ENCODE measurements at regions not wholly inside any gene's neighbourhood (a gene's known extent, or its start where the extent isn't known, plus 50 kb on each side); places are given as distances from the start of the nearest gene placed in this dataset.

GRCh38 chr3:64414043-64414442 is 188.8 kb upstream of the PRICKLE2 start:
- no peak overlapping the region for H3K9ac ChIP-seq (ENCODE audit: insufficient read depth, low read depth, low read length)
- POLR2A ChIA-PET = no interaction called here
- no TSS peak for BruUV-seq (replicated peaks)

DNA sequence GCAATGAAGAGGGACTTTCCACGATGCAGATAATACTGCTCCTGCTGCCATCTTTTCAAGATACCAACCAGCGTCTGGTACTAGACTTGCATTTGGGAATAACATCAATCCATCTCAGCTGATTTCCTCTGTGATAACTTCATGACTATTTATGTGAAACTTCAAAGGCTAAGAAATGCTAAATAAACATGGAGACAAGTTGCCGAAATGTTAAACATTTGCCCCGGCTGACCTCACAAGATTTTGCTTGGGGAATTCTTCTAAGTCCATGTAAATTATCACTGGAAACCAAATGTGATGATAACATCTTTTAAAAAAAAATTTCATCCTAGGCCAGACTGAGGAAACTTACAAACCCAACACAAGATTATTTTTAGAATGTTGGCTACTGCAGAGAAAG is 185.8 kb upstream of the PRICKLE2 start:
- intact Hi-C loops (cut with micrococcal nuclease; ENCODE audit: unreplicated experiment) = no loop called here

More at GRCh38 chr3:64414043-64414442, 188.8 kb upstream of the PRICKLE2 start:
- no peak for ATAC-seq
- Histone ChIP-seq H3K36me3 (replicated peaks in 1 of 2; ENCODE audit: control insufficient read depth in 1 of 2, insufficient read depth in 2 of 2, low read length in 2 of 2) (no peaks in the 10 kb centered on the region), H3K4me1 (ENCODE audit: insufficient read depth, low read length) (no peaks in the 10 kb centered on the region), H3K27me3 (ENCODE audit: control insufficient read depth in 1 of 2, insufficient read depth in 2 of 2, low read length in 2 of 2) (no peaks in the 10 kb centered on the region; a peak in 1 of 5 replicates), H3K9me3 (ENCODE audit: low read length) (no peaks in the 10 kb centered on the region), H4K20me1 (ENCODE audit: insufficient read depth, low read length) (no peaks in the 10 kb centered on the region), H3K27ac (ENCODE audit: extremely low read length, insufficient read depth, low read length) (no peak overlapping the region), H3K4me3 (replicated peaks in 1 of 3; ENCODE audit: insufficient read depth in 1 of 3, low read depth in 2 of 3, low read length in 3 of 3) (no peak overlapping the region), H3K79me2 (ENCODE audit: insufficient read depth, low read length) (no peaks in the 10 kb centered on the region), H2AFZ (ENCODE audit: low read length) (no peak overlapping the region), H3K4me2 (ENCODE audit: low read depth, low read length) (no peak overlapping the region)
- DNase-seq (ENCODE audit: low spot score) = no peak
- no peak for FAIRE-seq
- 44% methylated on average over 7 of the region's 7 CpGs for WGBS (ENCODE audit: low lambda C conversion rate)
- intact Hi-C loops (cut with micrococcal nuclease; ENCODE audit: unreplicated experiment) = no loop called here
- CTCF ChIA-PET (ENCODE audit: low intra/inter-chr PET ratio, low total read pairs) = no interaction called here
- in situ Hi-C loops (cut with HindIII; ENCODE audit: extremely low pct_ligation_motif_present, low pct_unique_long_range_greater_than_20kb) = no loop called here
- TF ChIP-seq ZNF556 (CRISPR knock-in tag; IDR thresholded peaks at IDR 0.05; ENCODE audit: borderline replicate concordance) = no peak
- no peak for TF ChIP-seq NFKB2 (CRISPR knock-in tag; IDR thresholded peaks at IDR 0.05; ENCODE audit: borderline replicate concordance)
- TF ChIP-seq ZNF816 (CRISPR knock-in tag; IDR thresholded peaks at IDR 0.05; ENCODE audit: borderline replicate concordance) = no peak
- no peak for TF ChIP-seq SRSF4 (IDR thresholded peaks at IDR 0.05; ENCODE audit: low read depth, low read length, poor library complexity, severe bottlenecking)
- no peak for TF ChIP-seq ZNF335 (CRISPR knock-in tag; IDR thresholded peaks at IDR 0.05)

More for the DNA sequence above, 185.8 kb upstream of the PRICKLE2 start:
- POLR2A ChIA-PET = no interaction called here
- no peak for ATAC-seq
- TF ChIP-seq IRF1 (CRISPR knock-in tag; IDR thresholded peaks at IDR 0.05; ENCODE audit: low read depth) (no peak), NFE2L1 (CRISPR knock-in tag; IDR thresholded peaks at IDR 0.05; ENCODE audit: borderline replicate concordance) (no peak), ZNF777 (CRISPR knock-in tag; IDR thresholded peaks at IDR 0.05) (no peak), MZF1 (CRISPR knock-in tag; IDR thresholded peaks at IDR 0.05; ENCODE audit: borderline replicate concordance) (no peak), WIZ (CRISPR knock-in tag; IDR thresholded peaks at IDR 0.05) (no peak), HNF4G (IDR thresholded peaks at IDR 0.05; ENCODE audit: borderline replicate concordance, low read depth, low read length) (no peak), HNF4G (CRISPR knock-in tag; IDR thresholded peaks at IDR 0.05; ENCODE audit: borderline replicate concordance, low read depth) (no peak), RBM22 (optimal IDR thresholded peaks at IDR 0.05; ENCODE audit: low read length) (no peak), ZNF205 (CRISPR knock-in tag; IDR thresholded peaks at IDR 0.05) (no peak), NCOA1 (CRISPR knock-in tag; IDR thresholded peaks at IDR 0.05) (no peak), ZNF3 (CRISPR knock-in tag; IDR thresholded peaks at IDR 0.05) (no peak)
- TF ChIP-seq, protein P1, sequence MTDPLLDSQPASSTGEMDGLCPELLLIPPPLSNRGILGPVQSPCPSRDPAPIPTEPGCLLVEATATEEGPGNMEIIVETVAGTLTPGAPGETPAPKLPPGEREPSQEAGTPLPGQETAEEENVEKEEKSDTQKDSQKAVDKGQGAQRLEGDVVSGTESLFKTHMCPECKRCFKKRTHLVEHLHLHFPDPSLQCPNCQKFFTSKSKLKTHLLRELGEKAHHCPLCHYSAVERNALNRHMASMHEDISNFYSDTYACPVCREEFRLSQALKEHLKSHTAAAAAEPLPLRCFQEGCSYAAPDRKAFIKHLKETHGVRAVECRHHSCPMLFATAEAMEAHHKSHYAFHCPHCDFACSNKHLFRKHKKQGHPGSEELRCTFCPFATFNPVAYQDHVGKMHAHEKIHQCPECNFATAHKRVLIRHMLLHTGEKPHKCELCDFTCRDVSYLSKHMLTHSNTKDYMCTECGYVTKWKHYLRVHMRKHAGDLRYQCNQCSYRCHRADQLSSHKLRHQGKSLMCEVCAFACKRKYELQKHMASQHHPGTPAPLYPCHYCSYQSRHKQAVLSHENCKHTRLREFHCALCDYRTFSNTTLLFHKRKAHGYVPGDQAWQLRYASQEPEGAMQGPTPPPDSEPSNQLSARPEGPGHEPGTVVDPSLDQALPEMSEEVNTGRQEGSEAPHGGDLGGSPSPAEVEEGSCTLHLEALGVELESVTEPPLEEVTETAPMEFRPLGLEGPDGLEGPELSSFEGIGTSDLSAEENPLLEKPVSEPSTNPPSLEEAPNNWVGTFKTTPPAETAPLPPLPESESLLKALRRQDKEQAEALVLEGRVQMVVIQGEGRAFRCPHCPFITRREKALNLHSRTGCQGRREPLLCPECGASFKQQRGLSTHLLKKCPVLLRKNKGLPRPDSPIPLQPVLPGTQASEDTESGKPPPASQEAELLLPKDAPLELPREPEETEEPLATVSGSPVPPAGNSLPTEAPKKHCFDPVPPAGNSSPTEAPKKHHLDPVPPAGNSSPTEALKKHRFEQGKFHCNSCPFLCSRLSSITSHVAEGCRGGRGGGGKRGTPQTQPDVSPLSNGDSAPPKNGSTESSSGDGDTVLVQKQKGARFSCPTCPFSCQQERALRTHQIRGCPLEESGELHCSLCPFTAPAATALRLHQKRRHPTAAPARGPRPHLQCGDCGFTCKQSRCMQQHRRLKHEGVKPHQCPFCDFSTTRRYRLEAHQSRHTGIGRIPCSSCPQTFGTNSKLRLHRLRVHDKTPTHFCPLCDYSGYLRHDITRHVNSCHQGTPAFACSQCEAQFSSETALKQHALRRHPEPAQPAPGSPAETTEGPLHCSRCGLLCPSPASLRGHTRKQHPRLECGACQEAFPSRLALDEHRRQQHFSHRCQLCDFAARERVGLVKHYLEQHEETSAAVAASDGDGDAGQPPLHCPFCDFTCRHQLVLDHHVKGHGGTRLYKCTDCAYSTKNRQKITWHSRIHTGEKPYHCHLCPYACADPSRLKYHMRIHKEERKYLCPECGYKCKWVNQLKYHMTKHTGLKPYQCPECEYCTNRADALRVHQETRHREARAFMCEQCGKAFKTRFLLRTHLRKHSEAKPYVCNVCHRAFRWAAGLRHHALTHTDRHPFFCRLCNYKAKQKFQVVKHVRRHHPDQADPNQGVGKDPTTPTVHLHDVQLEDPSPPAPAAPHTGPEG (CRISPR knock-in tag; IDR thresholded peaks at IDR 0.05) = no peak
- H3K9me3 ChIP-seq (ENCODE audit: low read length) = no peaks in the 10 kb centered on the region
- H3K4me1 ChIP-seq (ENCODE audit: insufficient read depth, low read length) = no peaks in the 10 kb centered on the region
- in situ Hi-C loops (cut with HindIII; ENCODE audit: extremely low pct_ligation_motif_present, low pct_unique_long_range_greater_than_20kb) = no loop called here
- no peak overlapping the region for H3K4me3 ChIP-seq (replicated peaks in 1 of 3; ENCODE audit: insufficient read depth in 1 of 3, low read depth in 2 of 3, low read length in 3 of 3)
- H4K20me1 ChIP-seq (ENCODE audit: insufficient read depth, low read length) = no peaks in the 10 kb centered on the region
- H2AFZ ChIP-seq (ENCODE audit: low read length) = no peak overlapping the region
- no peak for FAIRE-seq
- H3K4me2 ChIP-seq (ENCODE audit: low read depth, low read length) = no peak overlapping the region
- BruUV-seq (replicated peaks) = no TSS peak
- H3K9ac ChIP-seq (ENCODE audit: insufficient read depth, low read depth, low read length) = no peak overlapping the region
- DNase-seq (ENCODE audit: low spot score) = no peak
- CTCF ChIA-PET (ENCODE audit: low intra/inter-chr PET ratio, low total read pairs) = no interaction called here
- no peak overlapping the region for H3K27ac ChIP-seq (ENCODE audit: extremely low read length, insufficient read depth, low read length)
- no peaks in the 10 kb centered on the region for H3K79me2 ChIP-seq (ENCODE audit: insufficient read depth, low read length)
- H3K36me3 ChIP-seq (replicated peaks in 1 of 2; ENCODE audit: control insufficient read depth in 1 of 2, insufficient read depth in 2 of 2, low read length in 2 of 2) = no peaks in the 10 kb centered on the region
- no peaks in the 10 kb centered on the region; a peak in 1 of 5 replicates for H3K27me3 ChIP-seq (ENCODE audit: control insufficient read depth in 1 of 2, insufficient read depth in 2 of 2, low read length in 2 of 2)
- 16% methylated on average over 4 of the region's 4 CpGs for WGBS (ENCODE audit: low lambda C conversion rate)

Data from HepG2 (cell line).